NB4 (cell line): ENCODE measurements at regions not wholly inside any gene's neighbourhood (a gene's known extent, or its start where the extent isn't known, plus 50 kb on each side); places are given as distances from the start of the nearest gene placed in this dataset.

Experiments used
- MYC ChIP-seq: IDR thresholded peaks from 2 replicates; pipeline ENCODE4 v1.6.1; 2011; ENCODE audit warnings: low read depth, low read length
- POLR2A ChIP-seq: IDR thresholded peaks from 2 replicates; pipeline ENCODE4 v1.6.1; 2011; ENCODE audit warnings: mild to moderate bottlenecking; ENCODE audit not compliant: insufficient read length; ENCODE audit errors: extremely low read depth
- TF ChIP-seq, protein P1 (sequence below): IDR thresholded peaks from one replicate; pipeline ENCODE4 v1.5.1; 2012; ENCODE audit warnings: low read depth, low read length
- TF ChIP-seq, protein P2 (sequence below): IDR thresholded peaks from 2 replicates; pipeline ENCODE4 v1.6.1; 2011; ENCODE audit warnings: low read depth, low read length

DNA sequence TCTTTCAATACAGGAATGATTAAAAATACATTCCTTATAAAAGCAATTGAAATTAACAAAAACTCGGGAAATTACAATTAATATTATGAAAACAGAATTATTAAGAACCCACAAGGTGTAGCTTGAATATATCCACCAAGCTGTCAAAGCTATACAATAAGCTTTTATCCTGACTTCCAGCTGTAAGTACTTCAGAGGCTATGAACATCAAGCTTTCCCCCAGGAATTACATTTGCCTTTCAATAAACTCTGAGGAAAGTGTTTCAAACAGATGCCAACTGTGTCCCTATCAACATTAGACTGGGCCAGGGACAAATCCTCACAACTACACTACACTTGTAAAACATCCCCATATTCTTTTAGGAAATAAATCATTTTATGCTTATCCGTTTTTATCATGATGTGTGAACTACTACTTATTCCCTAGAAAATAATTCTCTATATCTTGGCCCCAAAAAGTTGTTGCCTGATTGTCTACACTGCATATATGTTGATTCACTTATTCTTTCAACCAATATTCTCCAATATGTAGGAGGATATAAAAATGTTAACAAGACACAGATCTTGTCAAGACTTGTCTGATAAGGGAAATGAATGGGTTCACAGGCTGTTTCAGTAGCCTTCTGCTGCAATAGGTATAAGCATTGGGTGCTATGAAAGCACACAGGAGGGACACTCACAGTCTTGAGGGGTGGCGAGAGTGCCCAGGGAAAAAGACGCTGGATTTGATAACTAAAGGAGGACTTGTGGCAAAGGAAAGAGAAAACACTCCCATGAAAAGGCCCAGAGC is 494.1 kb downstream of the CENPC start:
- TF ChIP-seq, protein P1, sequence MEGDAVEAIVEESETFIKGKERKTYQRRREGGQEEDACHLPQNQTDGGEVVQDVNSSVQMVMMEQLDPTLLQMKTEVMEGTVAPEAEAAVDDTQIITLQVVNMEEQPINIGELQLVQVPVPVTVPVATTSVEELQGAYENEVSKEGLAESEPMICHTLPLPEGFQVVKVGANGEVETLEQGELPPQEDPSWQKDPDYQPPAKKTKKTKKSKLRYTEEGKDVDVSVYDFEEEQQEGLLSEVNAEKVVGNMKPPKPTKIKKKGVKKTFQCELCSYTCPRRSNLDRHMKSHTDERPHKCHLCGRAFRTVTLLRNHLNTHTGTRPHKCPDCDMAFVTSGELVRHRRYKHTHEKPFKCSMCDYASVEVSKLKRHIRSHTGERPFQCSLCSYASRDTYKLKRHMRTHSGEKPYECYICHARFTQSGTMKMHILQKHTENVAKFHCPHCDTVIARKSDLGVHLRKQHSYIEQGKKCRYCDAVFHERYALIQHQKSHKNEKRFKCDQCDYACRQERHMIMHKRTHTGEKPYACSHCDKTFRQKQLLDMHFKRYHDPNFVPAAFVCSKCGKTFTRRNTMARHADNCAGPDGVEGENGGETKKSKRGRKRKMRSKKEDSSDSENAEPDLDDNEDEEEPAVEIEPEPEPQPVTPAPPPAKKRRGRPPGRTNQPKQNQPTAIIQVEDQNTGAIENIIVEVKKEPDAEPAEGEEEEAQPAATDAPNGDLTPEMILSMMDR: no peak
- TF ChIP-seq POLR2A (no peak), MYC (no peak)
- TF ChIP-seq, protein P2, sequence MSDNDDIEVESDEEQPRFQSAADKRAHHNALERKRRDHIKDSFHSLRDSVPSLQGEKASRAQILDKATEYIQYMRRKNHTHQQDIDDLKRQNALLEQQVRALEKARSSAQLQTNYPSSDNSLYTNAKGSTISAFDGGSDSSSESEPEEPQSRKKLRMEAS: no peak
